BE2C (cell line): ENCODE measurements at regions not wholly inside any gene's neighbourhood (a gene's known extent, or its start where the extent isn't known, plus 50 kb on each side); places are given as distances from the start of the nearest gene placed in this dataset.

Experiments
- DNase-seq: peaks from one replicate; pipeline ENCODE4 v3.0.0-alpha.2; 2020
- H3K27me3 ChIP-seq: fragments of 250-450 bp; sonication (Bioruptor Pico); 2 replicates; pipeline ENCODE4 v1.5.1; 2020; ENCODE audit warnings: mild to moderate bottlenecking
- H3K36me3 ChIP-seq: fragments of 250-450 bp; sonication (Bioruptor Pico); 2 replicates; pipeline ENCODE4 v1.5.1; 2020; ENCODE audit warnings: mild to moderate bottlenecking
- H3K4me1 ChIP-seq: fragments of 250-450 bp; sonication (Bioruptor Pico); 2 replicates; pipeline ENCODE4 v1.5.1; 2020
- H3K4me3 ChIP-seq: 2 replicates; pipeline ENCODE4 v1.5.1; 2011; ENCODE audit warnings: low read depth, low read length
- H3K9me3 ChIP-seq: fragments of 250-450 bp; sonication (Bioruptor Pico); 2 replicates; pipeline ENCODE4 v1.5.1; 2020
- CTCF ChIP-seq: IDR thresholded peaks from 2 replicates; pipeline ENCODE4 v1.5.1; 2012; ENCODE audit warnings: mild to moderate bottlenecking, low read depth, low read length

- TF ChIP-seq CTCF = peak; percentile 57
- H3K27me3 ChIP-seq = no peaks in the 10 kb centered on the region
- H3K36me3 ChIP-seq = no peaks in the 10 kb centered on the region
- no peak overlapping the region for H3K4me3 ChIP-seq
- H3K9me3 ChIP-seq = no peaks in the 10 kb centered on the region
- H3K4me1 ChIP-seq = no peaks in the 10 kb centered on the region
- DNase-seq = no peak
Measured at GRCh38 chrX:102835504-102836146, 101.4 kb upstream of the RAB40AL start.

- Histone ChIP-seq H3K4me3 (no peak overlapping the region), H3K27me3 (no peaks in the 10 kb centered on the region), H3K9me3 (no peaks in the 10 kb centered on the region), H3K36me3 (no peaks in the 10 kb centered on the region), H3K4me1 (no peaks in the 10 kb centered on the region)
- TF ChIP-seq CTCF = no peak
- no peak for DNase-seq
Measured at GRCh38 chrX:102837847-102838246, 99.2 kb upstream of the RAB40AL start.

- Histone ChIP-seq H3K36me3 (no peaks in the 10 kb centered on the region), H3K4me1 (no peaks in the 10 kb centered on the region), H3K4me3 (no peak overlapping the region), H3K9me3 (no peaks in the 10 kb centered on the region), H3K27me3 (no peaks in the 10 kb centered on the region)
- no peak for DNase-seq
- peak; percentile 28; the same call in 1 of the 2 replicates for TF ChIP-seq CTCF
Measured at GRCh38 chrX:102840871-102841705, 96.0 kb upstream of the RAB40AL start.

- Histone ChIP-seq H3K4me3 (no peak overlapping the region), H3K9me3 (no peaks in the 10 kb centered on the region), H3K27me3 (no peaks in the 10 kb centered on the region), H3K4me1 (no peaks in the 10 kb centered on the region), H3K36me3 (no peaks in the 10 kb centered on the region)
- no peak for TF ChIP-seq CTCF
- DNase-seq = no peak
Measured at GRCh38 chrX:102841706-102842003, 95.4 kb upstream of the RAB40AL start.

- Histone ChIP-seq H3K36me3 (no peaks in the 10 kb centered on the region; the same call in 1 of the 2 replicates), H3K27me3 (no peaks in the 10 kb centered on the region), H3K4me1 (no peaks in the 10 kb centered on the region), H3K4me3 (no peak overlapping the region), H3K9me3 (no peaks in the 10 kb centered on the region)
- no peak for DNase-seq
- TF ChIP-seq CTCF = no peak
Measured at GRCh38 chrX:102845020-102845419, 92.1 kb upstream of the RAB40AL start.
